Memory B cell (primary cell): ENCODE measurements at regions not wholly inside any gene's neighbourhood (a gene's known extent, or its start where the extent isn't known, plus 50 kb on each side); places are given as distances from the start of the nearest gene placed in this dataset.

Experiments
- ATAC-seq: fragments of 150-1000 bp; cut with Tn5 transposase; 2 replicates; pipeline ENCODE4 v1.10.0; 2021; ENCODE audit warnings: low read depth, mild to moderate bottlenecking, moderate library complexity
- DNase-seq, 2 donors: peaks; one replicate each; pipeline ENCODE4 v3.0.0; 2022; ENCODE audit warnings: low spot score in 2 of 2
- H3K27ac Mint-ChIP-seq: one replicate; pipeline ENCODE4 v1.8.0; 2022; ENCODE audit warnings: mild to moderate bottlenecking, moderate library complexity, mixed read lengths
- H3K27me3 Mint-ChIP-seq: one replicate; pipeline ENCODE4 v1.8.0; 2022; ENCODE audit warnings: mixed read lengths
- H3K36me3 Mint-ChIP-seq: one replicate; pipeline ENCODE4 v1.8.0; 2022; ENCODE audit warnings: mild to moderate bottlenecking, mixed read lengths
- H3K4me1 Mint-ChIP-seq: one replicate; pipeline ENCODE4 v1.8.0; 2022; ENCODE audit warnings: mixed read lengths
- H3K4me3 Mint-ChIP-seq: one replicate; pipeline ENCODE4 v1.8.0; 2022; ENCODE audit warnings: mild to moderate bottlenecking, moderate library complexity, mixed read lengths
- H3K9me3 Mint-ChIP-seq: one replicate; pipeline ENCODE4 v1.8.0; 2022; ENCODE audit warnings: mixed read lengths

GRCh38 chr12:94707892-94708291, 57.5 kb upstream of the TMCC3 start:
- no peaks in the 10 kb centered on the region for H3K27me3 Mint-ChIP-seq
- H3K27ac Mint-ChIP-seq: peak overlapping the region; percentile 16
- H3K36me3 Mint-ChIP-seq: no peaks in the 10 kb centered on the region
- no peaks in the 10 kb centered on the region for H3K9me3 Mint-ChIP-seq
- no peak overlapping the region for H3K4me3 Mint-ChIP-seq
- H3K4me1 Mint-ChIP-seq: peaks cover 32% of the 10 kb centered on the region
- ATAC-seq (no peak), DNase-seq (no peak)

- H3K9me3 Mint-ChIP-seq: no peaks in the 10 kb centered on the region
These were observed 56.7 kb upstream of the TMCC3 start for GRCh38 chr12:94707036-94707435.

GRCh38 chr12:94706250-94706661, 55.9 kb upstream of the TMCC3 start:
- Mint-ChIP-seq H3K4me3 (no peak overlapping the region), H3K9me3 (no peaks in the 10 kb centered on the region), H3K36me3 (peaks cover 5% of the 10 kb centered on the region), H3K27ac (peak overlapping the region; percentile 43), H3K27me3 (no peaks in the 10 kb centered on the region), H3K4me1 (peaks cover 41% of the 10 kb centered on the region)
- peak; percentile 81 for ATAC-seq
- no peak for DNase-seq

More at GRCh38 chr12:94707036-94707435, 56.7 kb upstream of the TMCC3 start:
- ATAC-seq: no peak
- DNase-seq: no peak
- peak overlapping the region; percentile 43 for H3K27ac Mint-ChIP-seq
- H3K36me3 Mint-ChIP-seq: peaks cover under 1% of the 10 kb centered on the region
- no peak overlapping the region for H3K4me3 Mint-ChIP-seq
- H3K4me1 Mint-ChIP-seq: peaks cover 36% of the 10 kb centered on the region
- H3K27me3 Mint-ChIP-seq: no peaks in the 10 kb centered on the region

GRCh38 chr12:94705676-94706075, 55.3 kb upstream of the TMCC3 start:
- ATAC-seq (no peak), DNase-seq (no peak)
- no peaks in the 10 kb centered on the region for H3K27me3 Mint-ChIP-seq
- H3K9me3 Mint-ChIP-seq: no peaks in the 10 kb centered on the region
- H3K27ac Mint-ChIP-seq: peak overlapping the region; percentile 43
- H3K4me1 Mint-ChIP-seq: peaks cover 41% of the 10 kb centered on the region
- no peak overlapping the region for H3K4me3 Mint-ChIP-seq
- peaks cover 8% of the 10 kb centered on the region for H3K36me3 Mint-ChIP-seq

- no peak for ATAC-seq
- no peaks in the 10 kb centered on the region for H3K27me3 Mint-ChIP-seq
- H3K27ac Mint-ChIP-seq: peak overlapping the region; percentile 43
- DNase-seq: no peak
- H3K4me1 Mint-ChIP-seq: peaks cover 47% of the 10 kb centered on the region
- no peak overlapping the region for H3K4me3 Mint-ChIP-seq
- peaks cover 15% of the 10 kb centered on the region for H3K36me3 Mint-ChIP-seq
- H3K9me3 Mint-ChIP-seq: no peaks in the 10 kb centered on the region
These were observed 54.3 kb upstream of the TMCC3 start for GRCh38 chr12:94704452-94705306.

- ATAC-seq (no peak), DNase-seq (no peak)
- no peaks in the 10 kb centered on the region for H3K9me3 Mint-ChIP-seq
- H3K4me1 Mint-ChIP-seq: peaks cover 48% of the 10 kb centered on the region
- H3K27me3 Mint-ChIP-seq: no peaks in the 10 kb centered on the region
- H3K36me3 Mint-ChIP-seq: peaks cover 20% of the 10 kb centered on the region
- peak overlapping the region; percentile 85 for H3K27ac Mint-ChIP-seq
- H3K4me3 Mint-ChIP-seq: no peak overlapping the region
These were observed 52.3 kb upstream of the TMCC3 start for GRCh38 chr12:94702696-94703095.

GRCh38 chr12:94701711-94702110, 51.4 kb upstream of the TMCC3 start:
- DNase-seq (no peak), ATAC-seq (no peak)
- peaks cover 46% of the 10 kb centered on the region for H3K4me1 Mint-ChIP-seq
- H3K4me3 Mint-ChIP-seq: no peak overlapping the region
- H3K27me3 Mint-ChIP-seq: no peaks in the 10 kb centered on the region
- peaks cover 22% of the 10 kb centered on the region for H3K36me3 Mint-ChIP-seq
- no peaks in the 10 kb centered on the region for H3K9me3 Mint-ChIP-seq
- H3K27ac Mint-ChIP-seq: no peak overlapping the region

- no peaks in the 10 kb centered on the region for H3K9me3 Mint-ChIP-seq
- peaks cover 24% of the 10 kb centered on the region for H3K36me3 Mint-ChIP-seq
- ATAC-seq (no peak), DNase-seq (no peak)
- H3K4me1 Mint-ChIP-seq: peaks cover 37% of the 10 kb centered on the region
- no peak overlapping the region for H3K27ac Mint-ChIP-seq
- H3K27me3 Mint-ChIP-seq: no peaks in the 10 kb centered on the region
- H3K4me3 Mint-ChIP-seq: no peak overlapping the region
These were observed 50.3 kb upstream of the TMCC3 start for GRCh38 chr12:94700662-94701061.
